Suprapubic skin (tissue), 4 donors: ENCODE measurements at regions not wholly inside any gene's neighbourhood (a gene's known extent, or its start where the extent isn't known, plus 50 kb on each side); places are given as distances from the start of the nearest gene placed in this dataset.

Experiments used
- POLR2A ChIP-seq, 2 donors: fragments of 450-650 bp; IDR thresholded peaks; one replicate each; pipeline ENCODE4 v1.6.1; 2017; ENCODE audit warnings: antibody characterized with exemption in 2 of 2, mild to moderate bottlenecking in 2 of 2, moderate library complexity in 2 of 2
- POLR2AphosphoS5 ChIP-seq, 3 donors: sonication (generic); formaldehyde crosslinking; IDR thresholded peaks; one replicate each; pipeline ENCODE4 v1.6.1; 2017; ENCODE audit warnings: antibody characterized with exemption in 3 of 3

DNA sequence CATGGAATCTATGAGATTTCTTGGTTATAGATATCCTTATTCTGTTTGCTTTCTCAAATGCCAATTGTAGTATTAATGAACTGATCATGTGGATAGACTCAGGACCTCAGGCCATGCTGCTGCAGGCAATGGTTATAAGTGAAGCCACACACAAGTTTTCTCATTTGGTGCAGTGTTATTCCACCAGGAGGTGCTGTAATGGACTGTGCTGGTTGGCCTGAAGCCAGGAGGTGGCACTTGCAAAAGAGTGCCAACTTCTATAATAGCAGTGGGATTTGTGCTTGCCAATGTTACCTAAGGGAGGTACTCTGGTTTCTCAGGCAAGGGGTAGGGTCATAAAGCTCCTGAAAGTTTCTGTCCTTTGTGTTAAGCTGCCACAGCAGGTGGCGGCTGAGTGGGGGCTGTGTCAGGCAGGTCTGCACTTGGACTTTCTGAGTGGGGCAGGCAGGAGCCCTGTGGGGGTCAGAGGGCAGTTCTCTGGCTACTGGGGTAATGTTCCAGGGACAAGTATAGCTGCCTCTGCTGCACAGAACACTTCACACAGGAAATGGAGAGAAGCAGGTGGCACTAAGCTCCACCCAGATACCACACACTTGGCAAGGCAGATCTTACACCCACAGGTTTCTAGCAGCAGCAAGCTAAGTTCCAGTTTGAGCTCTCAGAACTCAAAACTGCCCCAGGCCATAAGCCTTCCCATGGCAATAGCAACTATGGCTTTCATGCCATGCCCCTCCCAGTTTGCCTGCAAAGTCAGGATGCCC is 352.6 kb upstream of the CWC22 start:
- TF ChIP-seq POLR2AphosphoS5 (IDR thresholded peaks at IDR 0.05) (no peak), POLR2A (IDR thresholded peaks at IDR 0.05) (no peak)
